ENCODE measurements at regions not wholly inside any gene's neighbourhood (a gene's known extent, or its start where the extent isn't known, plus 50 kb on each side); places are given as distances from the start of the nearest gene placed in this dataset.

GRCh38 chrX:140944710-140945109 lies 57.7 kb upstream of the SPANXB1 start (continued):
- no peak for TF ChIP-seq EZH2 (IDR thresholded peaks at IDR 0.05; ENCODE audit: low read depth, low read length, severe bottlenecking)
- TF ChIP-seq YY1 (IDR thresholded peaks at IDR 0.05; ENCODE audit: low read depth, low read length) = no peak
- TF ChIP-seq, protein P1, sequence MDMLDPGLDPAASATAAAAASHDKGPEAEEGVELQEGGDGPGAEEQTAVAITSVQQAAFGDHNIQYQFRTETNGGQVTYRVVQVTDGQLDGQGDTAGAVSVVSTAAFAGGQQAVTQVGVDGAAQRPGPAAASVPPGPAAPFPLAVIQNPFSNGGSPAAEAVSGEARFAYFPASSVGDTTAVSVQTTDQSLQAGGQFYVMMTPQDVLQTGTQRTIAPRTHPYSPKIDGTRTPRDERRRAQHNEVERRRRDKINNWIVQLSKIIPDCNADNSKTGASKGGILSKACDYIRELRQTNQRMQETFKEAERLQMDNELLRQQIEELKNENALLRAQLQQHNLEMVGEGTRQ (IDR thresholded peaks at IDR 0.05; ENCODE audit: low read length) = no peak

Measured in H1 (cell line).